ENCODE measurements at regions not wholly inside any gene's neighbourhood (a gene's known extent, or its start where the extent isn't known, plus 50 kb on each side); places are given as distances from the start of the nearest gene placed in this dataset.

DNA sequence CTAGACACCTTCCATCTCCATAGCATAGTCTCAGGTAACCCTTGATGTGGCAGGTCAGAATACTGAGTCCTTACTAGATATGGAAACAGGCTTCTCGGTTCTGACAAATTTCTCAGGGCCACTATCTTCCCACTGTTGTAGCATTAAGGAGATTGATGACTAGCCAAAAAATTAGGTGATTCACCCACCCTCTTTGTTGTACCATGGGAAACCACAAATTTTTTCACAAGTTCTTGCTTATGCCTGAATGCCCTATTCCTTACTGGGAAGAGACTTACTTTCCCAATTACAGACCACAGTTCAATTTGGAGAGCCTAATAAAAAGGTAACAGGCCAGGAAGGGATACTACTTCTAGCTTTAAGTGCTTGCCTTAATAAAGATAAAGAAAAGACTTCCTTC is 948.8 kb downstream of the GRM8 start:
- TF ChIP-seq, protein P1, sequence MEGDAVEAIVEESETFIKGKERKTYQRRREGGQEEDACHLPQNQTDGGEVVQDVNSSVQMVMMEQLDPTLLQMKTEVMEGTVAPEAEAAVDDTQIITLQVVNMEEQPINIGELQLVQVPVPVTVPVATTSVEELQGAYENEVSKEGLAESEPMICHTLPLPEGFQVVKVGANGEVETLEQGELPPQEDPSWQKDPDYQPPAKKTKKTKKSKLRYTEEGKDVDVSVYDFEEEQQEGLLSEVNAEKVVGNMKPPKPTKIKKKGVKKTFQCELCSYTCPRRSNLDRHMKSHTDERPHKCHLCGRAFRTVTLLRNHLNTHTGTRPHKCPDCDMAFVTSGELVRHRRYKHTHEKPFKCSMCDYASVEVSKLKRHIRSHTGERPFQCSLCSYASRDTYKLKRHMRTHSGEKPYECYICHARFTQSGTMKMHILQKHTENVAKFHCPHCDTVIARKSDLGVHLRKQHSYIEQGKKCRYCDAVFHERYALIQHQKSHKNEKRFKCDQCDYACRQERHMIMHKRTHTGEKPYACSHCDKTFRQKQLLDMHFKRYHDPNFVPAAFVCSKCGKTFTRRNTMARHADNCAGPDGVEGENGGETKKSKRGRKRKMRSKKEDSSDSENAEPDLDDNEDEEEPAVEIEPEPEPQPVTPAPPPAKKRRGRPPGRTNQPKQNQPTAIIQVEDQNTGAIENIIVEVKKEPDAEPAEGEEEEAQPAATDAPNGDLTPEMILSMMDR (IDR thresholded peaks at IDR 0.05 in 4 of 5, conservative IDR thresholded peaks at IDR 0.05 in 1 of 5): no peak
- no peak for TF ChIP-seq POLR2A (IDR thresholded peaks at IDR 0.05)

All from gastrocnemius medialis (tissue), 4 donors.